ENCODE measurements at regions not wholly inside any gene's neighbourhood (a gene's known extent, or its start where the extent isn't known, plus 50 kb on each side); places are given as distances from the start of the nearest gene placed in this dataset.

GRCh38 chr20:19953606-19954005, 63.6 kb upstream of the NAA20 start:
- no peak for DNase-seq (ENCODE audit: low spot score)

DNA sequence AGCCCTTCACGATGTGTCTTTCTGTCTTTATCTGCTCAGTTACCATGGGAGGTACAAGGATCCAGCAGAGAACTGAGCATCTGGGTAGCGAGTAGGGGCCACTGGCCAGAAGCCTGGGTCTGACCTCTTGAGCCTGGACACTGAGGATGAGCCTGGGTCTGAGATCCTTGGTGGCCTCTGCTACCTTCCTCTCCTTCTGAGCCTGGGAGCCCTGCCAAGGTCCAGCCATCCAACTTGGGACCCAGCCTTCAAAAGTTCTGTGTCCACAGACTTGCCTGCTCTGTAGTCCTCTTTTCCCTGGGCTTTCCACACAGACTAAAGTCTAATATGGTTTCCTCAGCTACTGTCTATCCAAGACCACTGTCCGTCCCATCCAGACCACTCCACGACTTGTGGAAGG, 60.2 kb upstream of the NAA20 start:
- no peak for DNase-seq (ENCODE audit: low spot score)

- DNase-seq (ENCODE audit: low spot score): no peak
Observed at GRCh38 chr20:19958219-19958618, 58.9 kb upstream of the NAA20 start.

GRCh38 chr20:19958928-19959327, 58.2 kb upstream of the NAA20 start:
- DNase-seq (ENCODE audit: low spot score): no peak

- DNase-seq (ENCODE audit: low spot score): no peak
Observed at GRCh38 chr20:19960745-19961144, 56.4 kb upstream of the NAA20 start.

GRCh38 chr20:19961293-19961692, 55.9 kb upstream of the NAA20 start:
- no peak for DNase-seq (ENCODE audit: low spot score)

GRCh38 chr20:19962958-19963357, 54.2 kb upstream of the NAA20 start:
- DNase-seq (ENCODE audit: low spot score): no peak

DNA sequence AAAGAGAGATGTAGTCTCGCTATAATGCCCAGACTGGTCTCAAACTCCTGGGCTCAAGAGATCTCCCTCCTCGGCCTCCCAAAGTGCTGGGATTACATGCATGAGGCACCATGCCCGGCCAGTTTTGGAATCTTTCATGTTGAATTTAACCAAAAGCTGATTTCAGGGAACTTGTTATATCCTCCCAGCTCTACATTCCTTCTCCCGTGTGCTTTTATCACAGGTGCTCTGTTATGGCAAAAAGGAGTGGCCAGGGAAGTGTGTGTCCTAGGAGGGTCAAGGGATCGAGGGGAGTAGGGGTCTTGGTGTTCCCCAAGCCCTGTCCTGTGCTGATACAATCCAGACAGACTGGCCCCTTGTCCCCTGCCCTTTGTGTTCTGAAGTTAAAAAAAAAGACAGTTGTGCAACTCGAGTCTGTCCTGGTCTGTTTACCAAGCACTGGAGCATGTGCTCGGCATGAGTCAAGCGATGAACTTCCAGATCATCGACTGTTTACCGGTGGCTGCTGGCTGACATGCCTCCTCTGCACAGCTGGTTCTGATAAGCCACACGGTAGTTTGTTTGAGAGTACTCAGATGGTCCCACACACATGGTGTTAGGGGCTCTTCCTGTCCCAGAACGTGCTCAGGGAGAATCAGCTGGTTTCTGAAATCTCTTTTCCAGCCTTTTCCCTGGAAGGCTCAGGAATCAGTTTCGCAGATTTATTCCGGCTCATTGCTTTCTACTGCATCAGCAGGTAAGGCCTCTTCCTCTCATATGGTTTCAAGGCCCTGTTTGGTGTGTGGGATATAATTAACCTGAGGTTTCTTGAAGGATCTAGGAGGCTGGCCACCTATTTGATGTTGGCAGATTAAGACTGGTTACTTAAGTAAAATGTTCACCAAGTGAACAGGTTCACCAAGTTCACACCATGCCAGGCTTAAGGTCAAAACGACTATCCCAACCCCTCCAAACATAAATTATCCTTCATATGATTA, 52.6 kb upstream of the NAA20 start:
- no peak for DNase-seq (ENCODE audit: low spot score)

GRCh38 chr20:19966840-19967239, 50.3 kb upstream of the NAA20 start:
- no peak for DNase-seq (ENCODE audit: low spot score)

All from CD4-positive, alpha-beta T cell treated with Interleukin-6 at 100 ng/mL for 8 hours (primary cell).